Mucosa of descending colon (tissue), 3 donors: ENCODE measurements at regions not wholly inside any gene's neighbourhood (a gene's known extent, or its start where the extent isn't known, plus 50 kb on each side); places are given as distances from the start of the nearest gene placed in this dataset.

ENCODE experiments used
- ATAC-seq: fragments of 200-7000 bp; cut with Tn5 transposase; one replicate; pipeline ENCODE4 v1.9.1; 2020; ENCODE audit warnings: mild to moderate bottlenecking, moderate library complexity
- DNase-seq, 3 donors: peaks; one replicate each; pipeline ENCODE4 v3.0.0-alpha.2; 2020
- H3K36me3 ChIP-seq: fragments of 200-600 bp; one replicate; pipeline ENCODE4 v1.8.0; 2021; ENCODE audit warnings: low read depth, mild to moderate bottlenecking
- H3K4me1 ChIP-seq: fragments of 200-600 bp; one replicate; pipeline ENCODE4 v1.8.0; 2021; ENCODE audit warnings: low read depth, mild to moderate bottlenecking
- H3K4me3 ChIP-seq: fragments of 200-600 bp; one replicate; pipeline ENCODE4 v1.8.0; 2021; ENCODE audit warnings: mild to moderate bottlenecking
- H3K9me3 ChIP-seq: fragments of 200-600 bp; one replicate; pipeline ENCODE4 v1.8.0; 2021; ENCODE audit warnings: mild to moderate bottlenecking
- CTCF ChIP-seq: fragments of 200-600 bp; IDR thresholded peaks from one replicate; pipeline ENCODE4 v1.8.0; 2022; ENCODE audit warnings: antibody characterized with exemption, mild to moderate bottlenecking
- intact Hi-C, 2 donors: fragments of 100-400 bp; cut with DNase I in 1 of 2; cut with micrococcal nuclease in 1 of 2; formaldehyde crosslinking; loops; one replicate each; pipeline versions ENCODE4 v1.11.0 to v1.11.1; 2022; cut with DNase I, micrococcal nuclease
- donor health status: DM: no; HTN: no; CAD: no; lungs with moderate emphysema.
- donor health status: DM: no; HTN: no; CAD: no.
- donor health status: DM: no; HTN: yes; CAD: no.

- Histone ChIP-seq H3K4me1 (no peaks in the 10 kb centered on the region), H3K9me3 (no peaks in the 10 kb centered on the region), H3K4me3 (no peak overlapping the region), H3K36me3 (no peaks in the 10 kb centered on the region)
- no peak for TF ChIP-seq CTCF
- ATAC-seq: no peak
- no peak for DNase-seq
- intact Hi-C loops: no loop called here
Measured at GRCh38 chr6:122042380-122042779, 357.1 kb upstream of the HSF2 start.

GRCh38 chr6:122042960-122043735 lies 356.3 kb upstream of the HSF2 start:
- ATAC-seq: no peak
- H3K4me1 ChIP-seq: no peaks in the 10 kb centered on the region
- H3K36me3 ChIP-seq: no peaks in the 10 kb centered on the region
- H3K9me3 ChIP-seq: no peaks in the 10 kb centered on the region
- no peak for TF ChIP-seq CTCF
- no peak overlapping the region for H3K4me3 ChIP-seq
- intact Hi-C loops: no loop called here
- no peak for DNase-seq

- H3K4me3 ChIP-seq: no peak overlapping the region
- no peak for TF ChIP-seq CTCF
- no peaks in the 10 kb centered on the region for H3K9me3 ChIP-seq
- no peaks in the 10 kb centered on the region for H3K4me1 ChIP-seq
- intact Hi-C loops: no loop called here
- ATAC-seq (no peak), DNase-seq (no peak)
- H3K36me3 ChIP-seq: no peaks in the 10 kb centered on the region
Measured at GRCh38 chr6:122048570-122048969, 350.9 kb upstream of the HSF2 start.

- DNase-seq: no peak
- no peak for TF ChIP-seq CTCF
- Histone ChIP-seq H3K9me3 (no peaks in the 10 kb centered on the region), H3K36me3 (no peaks in the 10 kb centered on the region), H3K4me3 (no peak overlapping the region), H3K4me1 (no peaks in the 10 kb centered on the region)
- no peak for ATAC-seq
- intact Hi-C loops: no loop called here
Measured at GRCh38 chr6:122049341-122049740, 350.1 kb upstream of the HSF2 start.

- no peaks in the 10 kb centered on the region for H3K36me3 ChIP-seq
- no peak overlapping the region for H3K4me3 ChIP-seq
- no peaks in the 10 kb centered on the region for H3K9me3 ChIP-seq
- no peaks in the 10 kb centered on the region for H3K4me1 ChIP-seq
- intact Hi-C loops: no loop called here
- ATAC-seq: no peak
- no peak for TF ChIP-seq CTCF
- no peak for DNase-seq
Measured at GRCh38 chr6:122050242-122050755, 349.2 kb upstream of the HSF2 start.
